GM18951 (cell line): ENCODE measurements at regions not wholly inside any gene's neighbourhood (a gene's known extent, or its start where the extent isn't known, plus 50 kb on each side); places are given as distances from the start of the nearest gene placed in this dataset.

Experiments used
- POLR2A ChIP-seq: IDR thresholded peaks from 4 replicates; pipeline ENCODE4 v1.6.1; 2011; ENCODE audit warnings: mild to moderate bottlenecking; ENCODE audit not compliant: insufficient read length, insufficient read depth; ENCODE audit errors: extremely low read depth
- in situ Hi-C: fragments of 300-500 bp; cut with MboI; formaldehyde crosslinking; loops from one replicate; pipeline ENCODE4 v1.12.0; 2022; ENCODE audit warnings: low sequenced_read_pairs, mixed read lengths, inconsistent platforms; ENCODE audit not compliant: unreplicated experiment

GRCh38 chr14:65957631-65958205, 528.5 kb upstream of the CCDC196 start:
- in situ Hi-C loops = loop anchor here (25.0 kb wide), 1 partner anchor 545 kb away; the partner anchor contains the start of gene FUT8
- TF ChIP-seq POLR2A = no peak

DNA sequence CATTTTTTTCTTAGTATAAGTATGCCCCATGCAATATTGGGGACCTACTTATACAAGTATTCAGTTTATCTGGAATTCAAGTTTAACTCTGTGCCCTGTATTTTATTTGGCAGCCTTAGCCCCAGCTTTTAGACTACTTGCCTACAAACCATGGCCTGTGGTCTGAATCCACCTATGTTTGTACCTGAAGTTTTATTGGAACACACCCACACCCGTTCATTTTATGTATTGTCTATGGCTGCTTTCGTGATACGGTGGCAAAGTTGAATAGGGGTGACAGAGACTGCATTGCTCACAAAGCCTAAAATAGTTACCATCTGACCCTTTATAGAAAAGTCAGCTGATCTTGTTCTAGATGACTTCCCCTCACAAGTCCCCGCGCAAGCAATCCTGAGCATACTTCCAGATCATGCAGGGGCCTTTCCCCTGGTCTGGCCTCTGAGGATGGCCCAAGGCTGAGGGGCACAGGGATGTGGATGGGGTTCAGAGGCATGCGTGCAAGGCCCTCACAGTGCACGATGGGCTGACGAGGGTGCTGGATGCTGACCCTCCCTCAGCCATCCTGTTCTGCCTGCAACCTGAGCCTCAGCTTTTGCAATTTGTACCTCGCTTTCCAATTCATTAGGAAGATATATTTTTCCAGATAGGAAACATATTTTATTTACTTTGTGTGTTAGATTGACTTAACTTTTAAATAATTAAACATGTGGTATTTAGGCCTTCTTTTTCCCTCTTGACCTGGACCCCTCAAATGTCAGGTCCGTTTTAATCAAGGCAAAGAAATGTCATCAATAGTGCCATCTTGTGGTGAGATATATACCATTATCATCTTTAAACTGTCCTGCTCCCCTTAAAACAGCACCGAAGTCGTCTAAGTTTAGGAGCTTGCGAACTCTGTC, 527.3 kb upstream of the CCDC196 start:
- TF ChIP-seq POLR2A = no peak
- in situ Hi-C loops = loop anchor here (25.0 kb wide), 1 partner anchor 547 kb away; the partner anchor contains the start of gene FUT8

GRCh38 chr14:65959563-65960024, 526.6 kb upstream of the CCDC196 start:
- no peak for TF ChIP-seq POLR2A
- in situ Hi-C loops = loop anchor here (25.0 kb wide), 1 partner anchor 547 kb away; the partner anchor contains the start of gene FUT8

DNA sequence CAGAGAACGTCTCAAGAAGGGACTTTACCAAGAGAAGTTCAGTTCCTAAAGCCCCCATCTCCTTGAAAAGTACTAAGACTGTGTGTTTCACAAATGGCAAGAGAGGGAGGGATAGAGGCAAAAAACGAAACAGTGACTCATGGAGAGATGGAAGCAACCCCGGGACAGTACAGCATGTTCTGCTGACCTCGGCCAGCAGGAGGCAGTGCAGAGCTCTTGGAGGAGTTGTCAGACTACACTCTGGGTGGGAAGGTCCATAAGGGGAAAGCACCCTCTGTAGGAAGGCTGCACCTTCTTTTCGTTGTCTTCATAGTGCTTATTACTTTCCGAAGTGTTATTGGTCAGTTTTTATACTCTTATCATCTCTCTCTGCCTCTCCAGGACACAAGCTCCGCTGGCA, 525.2 kb upstream of the CCDC196 start:
- in situ Hi-C loops = loop anchor here (25.0 kb wide), 1 partner anchor 549 kb away; the partner anchor contains the start of gene FUT8
- no peak for TF ChIP-seq POLR2A

- in situ Hi-C loops = loop anchor here (25.0 kb wide), 1 partner anchor 551 kb away; the partner anchor contains the start of gene FUT8
- no peak for TF ChIP-seq POLR2A
These were observed 523.2 kb upstream of the CCDC196 start for GRCh38 chr14:65962952-65963351.

DNA sequence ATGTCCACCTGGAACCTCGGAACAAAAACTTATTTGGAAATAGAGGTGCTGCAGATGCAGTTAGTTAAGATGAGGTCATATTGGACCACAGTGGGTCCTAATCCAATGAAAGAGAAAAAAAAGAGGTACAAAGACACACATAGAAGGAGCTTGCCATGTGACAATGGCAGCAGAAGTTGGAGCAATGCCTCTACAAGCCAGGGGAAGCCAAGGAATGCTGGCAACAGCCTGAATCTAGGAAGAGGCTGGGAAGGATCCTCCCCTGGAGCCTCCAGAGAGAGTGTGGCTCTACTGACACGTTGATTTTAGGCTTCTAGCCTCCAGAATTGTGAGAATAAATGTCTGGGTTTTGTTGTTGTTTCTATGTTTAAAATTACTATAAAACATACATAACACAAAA, 521.8 kb upstream of the CCDC196 start:
- in situ Hi-C loops = loop anchor here (25.0 kb wide), 1 partner anchor 552 kb away; the partner anchor contains the start of gene FUT8
- TF ChIP-seq POLR2A = no peak

DNA sequence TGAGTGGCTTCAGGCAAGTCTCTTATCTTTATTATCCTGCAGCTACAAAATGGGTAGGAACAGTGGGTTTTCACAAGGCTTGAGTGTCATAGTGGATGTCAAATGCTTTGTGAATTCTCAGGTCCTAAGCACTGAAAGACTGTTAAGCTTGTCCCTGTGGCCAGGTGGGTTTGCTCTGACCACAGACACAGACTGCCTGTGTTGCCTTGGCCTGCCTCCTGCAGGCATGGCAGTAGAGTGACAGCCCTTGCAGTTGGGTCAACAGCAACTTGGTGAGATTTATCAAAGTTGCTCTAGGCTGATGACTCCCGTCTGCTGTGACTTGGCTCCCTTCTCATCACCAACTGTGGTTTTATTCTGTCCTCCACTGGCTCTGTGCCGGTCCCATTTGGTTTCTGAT, 520.0 kb upstream of the CCDC196 start:
- in situ Hi-C loops = loop anchor here (25.0 kb wide), 1 partner anchor 554 kb away; the partner anchor contains the start of gene FUT8
- no peak for TF ChIP-seq POLR2A

GRCh38 chr14:65972346-65972870, 513.8 kb upstream of the CCDC196 start:
- in situ Hi-C loops = loop anchor here (25.0 kb wide), 1 partner anchor 560 kb away; the partner anchor contains the start of gene FUT8
- no peak for TF ChIP-seq POLR2A

DNA sequence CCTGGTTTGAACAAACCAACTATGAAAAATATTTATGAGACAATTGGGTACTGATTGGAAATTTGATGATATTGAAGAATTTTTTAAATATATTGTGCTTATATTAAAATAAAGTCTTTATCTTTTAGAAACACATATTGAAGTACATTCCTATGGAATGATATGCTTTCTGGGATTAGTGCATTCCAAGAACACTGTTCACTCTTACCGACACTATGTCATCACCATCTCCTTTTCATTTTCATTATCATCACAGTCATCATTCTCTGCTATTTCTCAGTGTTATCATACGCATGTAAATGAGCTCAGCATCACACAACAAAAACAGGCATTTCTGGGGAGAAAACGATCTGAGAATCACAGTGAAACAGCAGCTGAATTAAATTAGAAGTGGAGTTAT, 513.3 kb upstream of the CCDC196 start:
- TF ChIP-seq POLR2A = no peak
- in situ Hi-C loops = loop anchor here (25.0 kb wide), 1 partner anchor 561 kb away; the partner anchor contains the start of gene FUT8

DNA sequence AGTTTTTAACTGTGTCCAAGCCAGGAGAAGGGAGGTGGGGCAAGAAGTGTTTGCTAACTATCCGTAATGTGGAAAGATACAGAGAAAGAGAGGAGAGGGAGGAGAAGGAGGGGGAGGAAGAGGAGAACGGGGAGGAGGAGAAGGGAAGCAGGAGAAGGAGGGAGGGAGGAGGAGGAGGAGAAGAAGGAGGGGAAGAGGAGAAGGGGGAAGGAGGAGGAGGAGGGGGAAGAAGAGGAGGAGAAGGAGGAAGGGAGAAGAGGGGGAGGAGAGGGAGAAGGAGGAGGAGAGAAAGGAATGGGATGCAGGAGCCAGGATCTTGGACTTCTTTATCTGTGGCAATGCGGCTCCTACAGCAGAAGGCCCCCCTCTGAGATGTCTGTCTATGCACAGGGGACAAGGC, 510.3 kb upstream of the CCDC196 start:
- in situ Hi-C loops = no loop called here
- no peak for TF ChIP-seq POLR2A

- in situ Hi-C loops = no loop called here
- TF ChIP-seq POLR2A = no peak
These were observed 509.3 kb upstream of the CCDC196 start for GRCh38 chr14:65976761-65977404.

GRCh38 chr14:65981192-65981843, 504.9 kb upstream of the CCDC196 start:
- TF ChIP-seq POLR2A = no peak
- in situ Hi-C loops = no loop called here
